A673 (cell line): ENCODE measurements at regions not wholly inside any gene's neighbourhood (a gene's known extent, or its start where the extent isn't known, plus 50 kb on each side); places are given as distances from the start of the nearest gene placed in this dataset.

Source experiments
- EZH2 ChIP-seq: fragments of 200-600 bp; sonication (generic); IDR thresholded peaks from 2 replicates; pipeline ENCODE4 v1.6.1; 2017; ENCODE audit warnings: borderline replicate concordance, low read depth, mild to moderate bottlenecking, mixed read lengths, antibody characterized with exemption, low read length; ENCODE audit not compliant: poor library complexity, severe bottlenecking
- TF ChIP-seq, protein P1 (sequence below): fragments of 300-800, 200-600 bp; sonication (generic); conservative IDR thresholded peaks from 2 replicates; pipeline ENCODE4 v1.5.1; 2017; ENCODE audit warnings: low read depth, mild to moderate bottlenecking, antibody characterized with exemption, low read length, moderate library complexity, mixed read lengths

DNA sequence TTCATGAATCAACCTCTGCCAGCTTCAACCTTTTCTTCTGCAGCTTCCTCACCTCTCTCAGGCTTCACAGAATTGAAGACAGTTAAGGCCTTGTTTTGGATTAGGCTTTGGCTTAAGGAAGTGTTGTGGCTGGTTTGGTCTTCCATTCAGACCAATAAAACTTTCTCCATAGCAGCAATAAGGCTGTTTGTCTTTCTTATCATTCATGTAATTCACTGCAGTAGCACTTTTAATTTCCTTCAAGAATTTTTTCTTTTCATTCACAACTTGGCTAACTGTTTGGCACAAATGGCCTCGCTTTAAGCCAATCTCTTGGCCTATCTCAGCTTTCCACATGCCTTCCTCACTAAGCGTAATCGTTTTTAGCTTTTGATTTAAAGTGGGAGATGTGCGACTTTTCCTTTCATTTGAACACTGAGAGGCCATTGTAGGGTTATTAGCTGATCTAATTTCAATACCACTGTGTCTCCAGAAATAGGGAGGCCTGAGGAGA is 229.5 kb downstream of the IPO8 start:
- TF ChIP-seq, protein P1, sequence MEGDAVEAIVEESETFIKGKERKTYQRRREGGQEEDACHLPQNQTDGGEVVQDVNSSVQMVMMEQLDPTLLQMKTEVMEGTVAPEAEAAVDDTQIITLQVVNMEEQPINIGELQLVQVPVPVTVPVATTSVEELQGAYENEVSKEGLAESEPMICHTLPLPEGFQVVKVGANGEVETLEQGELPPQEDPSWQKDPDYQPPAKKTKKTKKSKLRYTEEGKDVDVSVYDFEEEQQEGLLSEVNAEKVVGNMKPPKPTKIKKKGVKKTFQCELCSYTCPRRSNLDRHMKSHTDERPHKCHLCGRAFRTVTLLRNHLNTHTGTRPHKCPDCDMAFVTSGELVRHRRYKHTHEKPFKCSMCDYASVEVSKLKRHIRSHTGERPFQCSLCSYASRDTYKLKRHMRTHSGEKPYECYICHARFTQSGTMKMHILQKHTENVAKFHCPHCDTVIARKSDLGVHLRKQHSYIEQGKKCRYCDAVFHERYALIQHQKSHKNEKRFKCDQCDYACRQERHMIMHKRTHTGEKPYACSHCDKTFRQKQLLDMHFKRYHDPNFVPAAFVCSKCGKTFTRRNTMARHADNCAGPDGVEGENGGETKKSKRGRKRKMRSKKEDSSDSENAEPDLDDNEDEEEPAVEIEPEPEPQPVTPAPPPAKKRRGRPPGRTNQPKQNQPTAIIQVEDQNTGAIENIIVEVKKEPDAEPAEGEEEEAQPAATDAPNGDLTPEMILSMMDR = no peak
- TF ChIP-seq EZH2 = no peak
